OCI-M2 (cell line): ENCODE measurements at regions not wholly inside any gene's neighbourhood (a gene's known extent, or its start where the extent isn't known, plus 50 kb on each side); places are given as distances from the start of the nearest gene placed in this dataset.

Experiments
- DNase-seq: peaks from one replicate; lab custom pipeline; 2025; ENCODE audit not compliant: unreplicated experiment; lab: John Stamatoyannopoulos, UW

- no peak for DNase-seq
Observed at GRCh38 chr17:13978478-13978877, 90.8 kb upstream of the COX10 start.

- no peak for DNase-seq
Observed at GRCh38 chr17:13981881-13982280, 87.4 kb upstream of the COX10 start.

GRCh38 chr17:13984956-13985355, 84.3 kb upstream of the COX10 start:
- no peak for DNase-seq

GRCh38 chr17:13986855-13987254, 82.4 kb upstream of the COX10 start:
- DNase-seq, result no peak

GRCh38 chr17:13989138-13989537, 80.2 kb upstream of the COX10 start:
- DNase-seq, result no peak

- DNase-seq, result no peak
Observed at GRCh38 chr17:13993106-13993505, 76.2 kb upstream of the COX10 start.

GRCh38 chr17:13994050-13994449, 75.3 kb upstream of the COX10 start:
- no peak for DNase-seq

- no peak for DNase-seq
Observed at GRCh38 chr17:13995856-13996271, 73.4 kb upstream of the COX10 start.

- DNase-seq, result no peak
Observed at GRCh38 chr17:13996276-13996675, 73.0 kb upstream of the COX10 start.

GRCh38 chr17:13996748-13997147, 72.6 kb upstream of the COX10 start:
- DNase-seq, result no peak

- DNase-seq, result no peak
Observed at GRCh38 chr17:14004927-14005620, 64.2 kb upstream of the COX10 start.

GRCh38 chr17:14006249-14006942, 62.9 kb upstream of the COX10 start:
- no peak for DNase-seq

- DNase-seq, result no peak
Observed at GRCh38 chr17:14007951-14008350, 61.4 kb upstream of the COX10 start.

- no peak for DNase-seq
Observed at GRCh38 chr17:14011036-14011692, 58.1 kb upstream of the COX10 start.

- DNase-seq, result no peak
Observed at GRCh38 chr17:14011740-14012405, 57.4 kb upstream of the COX10 start.

GRCh38 chr17:14014657-14015056, 54.6 kb upstream of the COX10 start:
- no peak for DNase-seq

GRCh38 chr17:14015271-14015670, 54.0 kb upstream of the COX10 start:
- DNase-seq, result no peak

GRCh38 chr17:14016858-14017257, 52.4 kb upstream of the COX10 start:
- DNase-seq, result no peak

GRCh38 chr17:14019186-14019956, 49.9 kb upstream of the COX10 start:
- DNase-seq, result peak; percentile 7
